ENCODE measurements at regions not wholly inside any gene's neighbourhood (a gene's known extent, or its start where the extent isn't known, plus 50 kb on each side); places are given as distances from the start of the nearest gene placed in this dataset.
A peak's percentile ranks its signal among the peaks of the same experiment; 100 is the strongest.

GRCh38 chr9:86531273-86531970, 177.2 kb upstream of the TUT7 start:
- no peaks in the 10 kb centered on the region for H3K9me3 ChIP-seq (ENCODE audit: low read length)
- DNase-seq (ENCODE audit: low spot score) = no peak
- H3K27ac ChIP-seq (ENCODE audit: extremely low read length, insufficient read depth, low read length) = no peak overlapping the region
- in situ Hi-C loops (cut with HindIII; ENCODE audit: extremely low pct_ligation_motif_present, low pct_unique_long_range_greater_than_20kb) (no loop called here), intact Hi-C loops (cut with micrococcal nuclease; ENCODE audit: unreplicated experiment) (no loop called here)
- no peak for FAIRE-seq
- no peaks in the 10 kb centered on the region for H4K20me1 ChIP-seq (ENCODE audit: insufficient read depth, low read length)
- WGBS (ENCODE audit: low lambda C conversion rate) = under 1% methylated on average over 6 of the region's 6 CpGs
- H3K9ac ChIP-seq (ENCODE audit: insufficient read depth, low read depth, low read length) = no peak overlapping the region
- no peak for ATAC-seq
- H3K4me2 ChIP-seq (ENCODE audit: low read depth, low read length) = no peak overlapping the region
- ChIA-PET POLR2A (no interaction called here), CTCF (ENCODE audit: low intra/inter-chr PET ratio, low total read pairs) (no interaction called here)
- H3K4me1 ChIP-seq (ENCODE audit: insufficient read depth, low read length) = no peaks in the 10 kb centered on the region
- H2AFZ ChIP-seq (ENCODE audit: low read length) = no peak overlapping the region
- H3K4me3 ChIP-seq (replicated peaks in 1 of 3; ENCODE audit: insufficient read depth in 1 of 3, low read depth in 2 of 3, low read length in 3 of 3) = no peak overlapping the region
- TF ChIP-seq TSC22D2 (CRISPR knock-in tag; IDR thresholded peaks at IDR 0.05; ENCODE audit: borderline replicate concordance) = no peak
- no peak for TF ChIP-seq RARG (CRISPR knock-in tag; IDR thresholded peaks at IDR 0.05; ENCODE audit: low read depth)
- no peaks in the 10 kb centered on the region for H3K79me2 ChIP-seq (ENCODE audit: insufficient read depth, low read length)
- no TSS peak for BruUV-seq (replicated peaks)
- peaks cover 0 to 10% of the 10 kb centered on the region in 2 experiments; a peak in 2 of 5 replicates for H3K27me3 ChIP-seq (ENCODE audit: control insufficient read depth in 1 of 2, insufficient read depth in 2 of 2, low read length in 2 of 2)
- H3K36me3 ChIP-seq (replicated peaks in 1 of 2; ENCODE audit: control insufficient read depth in 1 of 2, insufficient read depth in 2 of 2, low read length in 2 of 2) = no peaks in the 10 kb centered on the region

GRCh38 chr9:86529496-86530275, 175.5 kb upstream of the TUT7 start:
- Histone ChIP-seq H3K9ac (ENCODE audit: insufficient read depth, low read depth, low read length) (no peak overlapping the region), H3K36me3 (replicated peaks in 1 of 2; ENCODE audit: control insufficient read depth in 1 of 2, insufficient read depth in 2 of 2, low read length in 2 of 2) (no peaks in the 10 kb centered on the region), H3K4me2 (ENCODE audit: low read depth, low read length) (no peak overlapping the region), H2AFZ (ENCODE audit: low read length) (no peak overlapping the region), H3K4me1 (ENCODE audit: insufficient read depth, low read length) (no peaks in the 10 kb centered on the region), H3K4me3 (replicated peaks in 1 of 3; ENCODE audit: insufficient read depth in 1 of 3, low read depth in 2 of 3, low read length in 3 of 3) (no peak overlapping the region), H3K9me3 (ENCODE audit: low read length) (no peaks in the 10 kb centered on the region), H3K79me2 (ENCODE audit: insufficient read depth, low read length) (no peaks in the 10 kb centered on the region), H3K27me3 (ENCODE audit: control insufficient read depth in 1 of 2, insufficient read depth in 2 of 2, low read length in 2 of 2) (peaks cover 0 to 18% of the 10 kb centered on the region in 2 experiments; a peak in 3 of 5 replicates), H4K20me1 (ENCODE audit: insufficient read depth, low read length) (no peaks in the 10 kb centered on the region), H3K27ac (ENCODE audit: extremely low read length, insufficient read depth, low read length) (no peak overlapping the region)
- CTCF ChIA-PET (ENCODE audit: low intra/inter-chr PET ratio, low total read pairs) = no interaction called here
- POLR2A ChIA-PET = no interaction called here
- intact Hi-C loops (cut with micrococcal nuclease; ENCODE audit: unreplicated experiment) (no loop called here), in situ Hi-C loops (cut with HindIII; ENCODE audit: extremely low pct_ligation_motif_present, low pct_unique_long_range_greater_than_20kb) (no loop called here)
- ATAC-seq (no peak), FAIRE-seq (no peak), DNase-seq (ENCODE audit: low spot score) (no peak)
- no TSS peak for BruUV-seq (replicated peaks)
- TF ChIP-seq, protein P1, sequence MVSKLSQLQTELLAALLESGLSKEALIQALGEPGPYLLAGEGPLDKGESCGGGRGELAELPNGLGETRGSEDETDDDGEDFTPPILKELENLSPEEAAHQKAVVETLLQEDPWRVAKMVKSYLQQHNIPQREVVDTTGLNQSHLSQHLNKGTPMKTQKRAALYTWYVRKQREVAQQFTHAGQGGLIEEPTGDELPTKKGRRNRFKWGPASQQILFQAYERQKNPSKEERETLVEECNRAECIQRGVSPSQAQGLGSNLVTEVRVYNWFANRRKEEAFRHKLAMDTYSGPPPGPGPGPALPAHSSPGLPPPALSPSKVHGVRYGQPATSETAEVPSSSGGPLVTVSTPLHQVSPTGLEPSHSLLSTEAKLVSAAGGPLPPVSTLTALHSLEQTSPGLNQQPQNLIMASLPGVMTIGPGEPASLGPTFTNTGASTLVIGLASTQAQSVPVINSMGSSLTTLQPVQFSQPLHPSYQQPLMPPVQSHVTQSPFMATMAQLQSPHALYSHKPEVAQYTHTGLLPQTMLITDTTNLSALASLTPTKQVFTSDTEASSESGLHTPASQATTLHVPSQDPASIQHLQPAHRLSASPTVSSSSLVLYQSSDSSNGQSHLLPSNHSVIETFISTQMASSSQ (IDR thresholded peaks at IDR 0.05; ENCODE audit: low read depth) = no peak
- TF ChIP-seq, protein P1 (CRISPR knock-in tag; IDR thresholded peaks at IDR 0.05; ENCODE audit: borderline replicate concordance) = no peak
- TF ChIP-seq FOXP1 (IDR thresholded peaks at IDR 0.05) = peak; percentile 33; the same call in 1 of the 2 replicates
- no peak for TF ChIP-seq FOXP1 (CRISPR knock-in tag; IDR thresholded peaks at IDR 0.05)
- WGBS (ENCODE audit: low lambda C conversion rate) = 1% methylated on average over 4 of the region's 4 CpGs

Data from HepG2 (cell line).